OCI-LY1 (cell line): ENCODE measurements at regions not wholly inside any gene's neighbourhood (a gene's known extent, or its start where the extent isn't known, plus 50 kb on each side); places are given as distances from the start of the nearest gene placed in this dataset.
"Not testable (repeated sequence)": the region's sequence is repeated elsewhere in the genome, so short reads cannot be mapped to it uniquely, and the experiment has no call there.

ENCODE experiments used
- CTCF ChIP-seq: fragments of 200-600 bp; sonication (generic), shearing (Covaris generic); IDR thresholded peaks from 2 replicates; pipeline ENCODE4 v1.5.1; 2017; ENCODE audit warnings: mild to moderate bottlenecking, antibody characterized with exemption, low read length, moderate library complexity, mixed read lengths
- EZH2 ChIP-seq: fragments of 200-600 bp; sonication (generic), shearing (Covaris generic); IDR thresholded peaks from 2 replicates; pipeline ENCODE4 v1.8.0; 2017; ENCODE audit warnings: borderline replicate concordance, mixed run types, mild to moderate bottlenecking, antibody characterized with exemption, low read length, moderate library complexity, mixed read lengths

- not testable (repeated sequence) for TF ChIP-seq CTCF, EZH2
These were observed 106.7 kb downstream of the SYT15B start for GRCh38 chr10:47656732-47657131.
